ENCODE measurements at regions not wholly inside any gene's neighbourhood (a gene's known extent, or its start where the extent isn't known, plus 50 kb on each side); places are given as distances from the start of the nearest gene placed in this dataset.
"Not testable (repeated sequence)": the region's sequence is repeated elsewhere in the genome, so short reads cannot be mapped to it uniquely, and the experiment has no call there.

DNA sequence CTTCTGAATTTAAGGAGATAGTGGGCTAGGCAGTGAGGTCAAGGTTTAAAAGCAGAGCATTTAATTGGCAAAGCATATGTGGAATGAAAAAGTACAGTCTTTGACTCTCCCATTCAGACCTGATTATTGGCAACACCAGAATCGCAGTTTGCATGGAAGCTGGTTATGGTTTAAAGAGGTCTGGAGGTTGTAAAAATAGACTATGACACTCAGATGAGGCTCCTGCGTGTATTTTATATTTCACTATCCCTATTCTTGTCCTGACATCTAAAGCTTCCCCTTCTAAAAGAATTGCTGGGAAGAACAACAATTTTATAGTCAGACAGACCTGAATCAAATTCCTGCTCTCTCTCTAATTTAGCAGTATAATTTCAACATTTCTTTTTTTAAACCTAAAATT lies 302.9 kb downstream of the PCDH7 start:
- DNase-seq, result no peak

DNA sequence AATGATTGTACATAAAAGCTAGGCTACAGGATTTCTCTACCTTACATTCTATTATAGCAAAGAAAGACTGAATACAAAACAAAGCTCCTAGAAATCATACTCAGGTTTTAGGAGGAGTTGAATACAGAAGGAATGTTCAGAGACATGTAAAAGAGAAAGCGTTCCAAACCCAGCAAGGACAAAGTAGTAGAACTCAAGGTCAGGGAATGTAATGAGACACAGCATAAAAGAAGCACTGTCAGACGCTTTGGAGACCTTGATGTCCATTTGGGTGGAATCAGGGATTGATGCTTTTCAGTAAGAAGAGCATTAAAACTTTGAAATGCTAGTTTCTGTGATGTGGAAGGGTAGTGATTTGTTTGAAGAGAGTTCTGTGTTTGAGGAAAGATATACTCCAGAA lies 303.6 kb downstream of the PCDH7 start:
- no peak for DNase-seq

DNA sequence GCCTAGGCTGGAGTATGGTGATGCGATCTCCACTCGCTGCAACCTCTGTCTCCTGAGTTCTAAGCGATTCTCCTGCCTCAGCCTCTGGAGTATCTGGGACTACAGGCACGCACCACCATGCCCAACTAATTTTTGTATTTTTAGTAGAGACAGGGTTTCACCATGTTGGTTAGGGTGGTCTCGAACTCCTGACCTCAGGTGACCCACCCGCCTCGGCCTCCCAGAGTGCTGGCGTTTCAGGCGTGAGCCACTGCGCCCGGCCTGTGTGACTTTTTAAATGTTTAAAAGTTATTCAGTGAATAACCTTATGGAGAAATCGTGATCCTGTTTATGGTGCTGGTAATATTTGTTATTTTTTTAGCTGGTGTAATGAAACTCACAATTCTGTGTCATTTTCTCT lies 304.6 kb downstream of the PCDH7 start:
- DNase-seq, result not testable (repeated sequence)

DNA sequence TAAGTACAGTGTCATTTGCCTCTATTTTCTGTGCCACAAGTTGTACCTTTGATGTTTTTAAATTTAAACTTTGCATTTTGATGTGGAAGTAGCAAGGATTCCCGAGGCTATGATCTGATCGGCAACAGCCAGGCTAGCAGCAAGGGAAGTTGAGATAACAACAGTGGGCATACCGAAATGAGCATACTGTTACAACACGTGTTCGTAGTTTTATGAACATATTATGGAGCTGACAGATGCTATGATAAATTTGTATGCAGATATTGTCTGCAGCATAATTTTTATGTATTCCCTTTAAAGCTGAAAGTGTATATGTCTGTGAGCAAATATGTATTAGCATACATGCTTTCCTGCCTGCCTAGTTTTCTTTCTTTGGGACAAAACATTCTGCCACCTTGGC lies 306.1 kb downstream of the PCDH7 start:
- no peak for DNase-seq

DNA sequence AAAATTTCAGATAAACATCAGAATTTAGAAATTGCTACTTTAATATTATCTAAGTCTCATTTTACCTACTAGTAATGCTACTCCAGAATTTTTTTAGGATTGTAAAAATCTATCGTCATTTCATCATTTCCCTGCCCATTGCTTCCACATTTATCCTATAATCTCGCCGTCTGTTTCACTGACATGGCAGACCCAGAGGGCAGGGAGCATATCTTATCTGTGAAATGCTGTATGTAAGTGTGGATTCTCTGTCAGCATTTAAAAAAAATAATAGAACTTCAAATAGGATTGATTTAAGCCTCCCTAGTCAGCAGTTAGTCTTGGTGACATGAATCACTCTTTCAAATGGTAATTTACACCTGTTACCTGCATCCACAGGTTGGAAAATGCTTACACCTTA lies 314.4 kb downstream of the PCDH7 start:
- no peak for DNase-seq

DNA sequence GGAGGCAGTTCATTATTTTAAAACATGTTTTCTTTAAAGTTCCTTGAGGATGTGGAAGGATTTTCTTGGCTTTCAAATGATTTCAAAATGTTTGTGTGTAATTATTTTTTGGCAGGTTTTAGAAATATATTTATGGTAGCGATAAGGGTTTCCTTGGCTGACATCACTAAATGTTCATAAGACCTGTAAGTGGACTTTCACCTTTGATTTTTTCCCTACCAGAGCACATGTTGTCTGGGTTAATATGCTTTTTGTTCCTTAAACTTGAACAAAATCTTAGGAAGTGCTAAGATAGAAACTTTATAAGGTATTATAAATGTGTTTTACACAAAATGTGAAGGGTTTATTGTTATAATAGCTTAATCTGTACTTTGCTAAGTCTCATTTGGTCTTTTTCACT lies 315.6 kb downstream of the PCDH7 start:
- no peak for DNase-seq

DNA sequence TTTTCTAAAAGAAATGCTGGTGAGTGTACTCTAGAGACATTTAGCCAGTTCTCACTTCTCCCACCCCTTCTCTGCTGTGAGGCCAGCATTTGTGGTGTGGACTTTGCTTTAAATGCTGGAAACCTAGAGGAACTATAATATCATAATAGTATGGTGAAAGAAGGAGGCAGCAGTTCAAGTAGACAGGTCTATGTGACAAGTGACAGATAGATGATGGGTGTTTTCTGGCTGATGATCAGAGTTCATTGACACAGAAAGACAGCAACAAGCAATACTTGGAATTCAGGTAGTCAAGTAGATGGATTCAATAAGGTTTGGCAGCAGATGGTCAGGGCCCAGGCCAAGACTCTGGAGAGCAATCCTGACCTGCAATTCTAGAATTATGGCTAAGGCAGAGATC lies 317.5 kb downstream of the PCDH7 start:
- DNase-seq, result no peak

DNA sequence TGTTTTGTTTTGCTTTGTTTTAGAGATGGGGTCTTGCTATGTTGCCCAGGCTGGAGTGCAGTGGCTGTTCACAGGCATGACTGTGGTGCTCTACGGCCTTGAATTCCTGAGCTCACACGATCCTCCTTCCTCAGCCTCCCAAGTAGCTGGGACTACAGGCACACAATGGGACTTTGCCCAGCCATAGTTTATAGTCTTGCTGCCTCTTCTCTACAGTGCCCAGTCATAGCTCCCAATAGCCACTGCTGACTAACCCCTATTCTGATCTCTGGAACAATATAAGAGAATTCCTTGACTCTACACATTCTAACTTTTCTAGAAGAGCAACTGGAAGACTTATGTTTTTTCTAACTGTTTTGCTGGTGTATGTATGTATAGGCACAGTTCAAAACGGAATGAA lies 319.2 kb downstream of the PCDH7 start:
- DNase-seq, result no peak

DNA sequence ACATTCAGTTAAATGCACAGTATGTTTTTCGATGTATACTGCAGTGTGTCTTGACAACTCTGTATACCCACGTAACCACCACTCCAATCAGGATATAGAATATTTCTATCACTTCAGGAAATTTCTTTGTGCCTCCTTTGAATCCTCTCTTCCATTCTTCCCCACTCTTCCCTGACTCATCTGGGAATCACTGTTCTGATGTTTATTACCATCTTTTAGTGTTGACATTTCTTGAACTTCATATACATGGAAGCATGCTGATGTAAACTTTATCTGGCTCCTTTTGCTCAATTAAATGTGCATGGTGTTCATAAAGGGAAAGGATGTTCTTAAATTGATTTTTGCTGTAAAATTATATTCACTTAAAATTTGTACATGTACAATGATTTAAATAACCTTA lies 319.9 kb downstream of the PCDH7 start:
- DNase-seq, result no peak

DNA sequence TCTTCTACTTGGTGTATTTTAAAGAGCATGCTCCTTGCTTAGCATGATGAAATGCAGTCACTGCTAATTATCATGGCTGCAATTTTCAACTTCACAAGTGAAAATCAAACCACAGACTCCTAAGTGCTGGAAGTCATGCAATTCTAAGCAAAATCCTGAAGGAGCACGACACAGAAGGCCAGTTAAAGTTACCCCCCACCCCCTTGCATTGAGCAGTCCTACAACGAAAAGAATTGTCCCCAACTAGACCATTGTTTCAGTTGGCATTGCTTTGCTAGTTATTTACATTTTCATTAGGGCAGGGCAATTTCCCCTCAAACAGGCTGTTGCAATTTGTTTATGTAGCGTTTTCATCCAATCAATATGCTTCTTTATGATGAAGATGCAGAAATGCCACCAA lies 321.2 kb downstream of the PCDH7 start:
- DNase-seq, result no peak

DNA sequence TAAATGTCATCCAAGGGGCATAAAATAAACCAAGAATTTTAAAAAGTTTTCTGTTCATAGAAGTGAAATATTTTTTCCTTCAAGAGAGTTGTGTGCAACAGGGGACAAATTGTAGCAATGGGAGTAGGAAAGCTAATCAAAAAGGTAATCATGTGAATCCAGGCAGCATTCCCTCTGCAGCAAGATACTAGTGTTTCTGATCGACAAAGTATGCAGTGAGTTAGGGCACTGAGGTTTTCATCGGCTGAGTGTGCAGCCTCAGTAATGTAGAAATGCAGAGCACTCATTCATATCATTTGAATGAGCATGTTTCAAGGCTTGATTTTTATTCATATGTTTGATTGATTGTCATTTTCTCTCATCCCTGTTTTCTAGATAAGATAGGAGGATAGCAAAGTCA lies 321.7 kb downstream of the PCDH7 start:
- DNase-seq, result no peak

DNA sequence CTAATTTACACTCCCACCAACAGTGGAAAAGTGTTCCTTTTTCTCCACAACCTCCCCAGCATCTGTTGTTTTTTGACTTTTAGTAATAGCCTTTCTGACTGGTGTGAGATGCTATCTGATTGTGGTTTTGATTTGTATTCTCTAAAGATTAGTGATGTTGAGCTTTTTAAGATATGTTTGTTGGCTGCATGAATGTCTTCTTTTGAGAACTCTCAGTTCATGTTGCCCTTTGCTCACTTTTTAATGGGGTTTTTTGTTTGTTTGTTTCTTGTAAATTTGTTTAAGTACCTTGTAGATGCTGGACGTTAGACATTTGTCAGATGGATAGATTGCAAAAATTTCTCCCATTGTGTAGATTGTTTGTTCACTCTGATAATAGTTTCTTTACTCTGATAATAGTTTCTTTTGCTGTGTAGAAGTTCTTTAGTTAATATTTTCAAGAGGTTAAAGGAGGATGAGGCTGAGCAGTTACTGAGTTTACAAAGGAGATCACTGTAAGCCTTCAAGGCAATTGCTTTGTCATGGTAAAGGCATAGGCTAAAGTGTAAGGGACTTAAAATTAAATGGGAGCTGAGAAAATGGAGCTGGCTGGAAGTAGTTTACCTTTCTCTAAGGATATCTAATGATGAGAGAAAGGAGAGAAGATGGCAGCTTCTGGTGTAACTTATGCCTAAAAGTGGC lies 323.4 kb downstream of the PCDH7 start:
- no peak for DNase-seq

DNA sequence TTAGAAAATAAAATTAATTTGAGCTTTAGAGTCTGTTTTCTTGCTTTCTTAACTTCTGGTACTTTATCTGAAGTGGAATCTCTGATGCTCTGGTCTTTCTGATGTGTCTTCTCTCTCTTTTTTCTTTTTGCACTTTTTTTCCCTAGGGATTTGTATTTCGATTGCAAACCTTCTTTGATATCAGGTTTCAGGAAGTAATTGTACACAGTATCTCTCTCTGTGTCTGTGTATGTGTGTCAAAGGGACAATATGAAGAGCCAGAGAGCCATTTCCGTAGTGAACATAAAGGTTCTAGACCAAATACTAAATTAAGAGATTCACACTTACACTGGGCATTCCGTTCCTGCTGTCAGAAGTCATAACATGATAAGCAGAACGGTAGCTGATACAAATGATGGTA lies 325.0 kb downstream of the PCDH7 start:
- DNase-seq, result no peak

DNA sequence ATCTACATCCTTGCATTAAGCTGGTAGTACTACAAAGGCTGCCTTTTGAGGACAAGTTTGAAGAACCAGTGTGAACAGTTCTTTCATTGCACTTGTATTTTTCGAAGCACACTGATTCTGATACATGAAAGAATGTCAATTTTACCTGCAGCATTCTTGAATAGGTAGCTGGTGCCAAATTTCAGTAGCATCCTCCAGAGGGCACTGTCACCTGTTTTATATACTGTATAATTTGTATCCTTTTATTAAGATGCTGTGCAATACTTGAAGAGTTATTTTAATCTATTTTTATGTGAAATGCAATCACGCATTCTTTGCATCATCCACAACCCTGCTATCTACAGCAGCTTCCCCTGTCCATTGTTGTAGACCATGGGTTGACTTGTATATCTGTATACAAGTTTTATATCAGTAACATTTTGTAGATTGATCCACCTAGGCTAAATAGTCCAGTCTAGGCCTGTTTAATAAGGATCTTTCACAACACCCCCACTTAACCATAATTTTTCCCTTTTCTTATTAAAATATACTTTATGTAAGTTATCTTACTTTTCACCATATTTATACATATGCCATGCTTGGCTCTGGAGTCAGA lies 325.7 kb downstream of the PCDH7 start:
- peak; percentile 46 for DNase-seq

DNA sequence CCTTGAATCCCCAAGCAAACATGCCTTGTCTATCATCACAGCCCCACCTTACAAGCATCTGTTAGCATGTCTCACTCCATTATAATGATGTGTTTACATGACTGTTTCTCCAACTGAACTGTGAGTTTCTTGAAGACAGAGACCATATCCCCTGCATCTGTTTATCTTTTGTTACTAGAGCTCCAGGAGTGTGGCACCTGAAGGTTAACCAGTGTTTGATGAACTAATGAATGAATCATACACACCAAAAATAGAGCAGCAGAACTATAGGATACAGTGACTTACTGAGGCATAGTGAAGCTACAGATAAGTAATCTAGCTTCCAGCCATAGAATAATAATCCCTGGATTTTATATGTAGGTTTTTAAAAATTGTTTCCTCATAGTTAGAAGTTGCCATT lies 331.0 kb downstream of the PCDH7 start:
- DNase-seq, result no peak

DNA sequence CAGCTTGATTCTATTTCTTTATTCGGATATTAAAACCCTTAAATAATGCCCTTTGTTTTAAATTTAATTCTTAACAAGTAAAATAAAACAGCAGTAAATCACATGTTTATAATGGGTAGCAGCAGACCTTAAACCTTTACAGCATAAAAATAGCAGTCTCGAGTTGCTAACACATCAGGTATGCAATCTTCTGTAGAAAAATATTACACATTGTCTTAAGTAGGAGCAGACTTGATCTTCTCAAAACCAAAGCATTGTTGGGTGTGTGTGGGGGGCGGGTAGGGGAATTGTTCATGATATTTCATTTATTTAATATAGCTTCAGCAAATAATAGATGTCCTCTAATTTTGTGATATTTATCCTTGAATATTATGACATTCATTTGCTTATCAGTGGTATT lies 331.4 kb downstream of the PCDH7 start:
- DNase-seq, result no peak

DNA sequence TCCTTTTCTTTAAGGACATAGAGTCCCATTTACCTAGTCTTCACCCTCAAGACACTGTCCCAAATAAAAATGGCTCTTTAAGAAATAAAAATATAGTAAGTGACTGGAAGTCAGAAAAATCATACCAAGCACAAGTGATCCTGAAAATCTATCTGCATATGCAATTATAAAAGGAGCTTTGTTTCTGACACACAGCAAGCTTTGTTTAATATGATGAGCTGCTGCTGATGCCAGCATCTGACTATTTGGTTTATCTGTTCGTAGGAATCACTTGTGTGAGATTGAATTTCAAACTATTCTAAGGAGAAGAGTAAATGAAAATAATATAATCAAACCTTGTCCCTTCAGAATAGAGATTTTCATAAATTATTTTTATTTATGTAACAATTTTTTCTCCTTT lies 332.4 kb downstream of the PCDH7 start:
- no peak for DNase-seq

DNA sequence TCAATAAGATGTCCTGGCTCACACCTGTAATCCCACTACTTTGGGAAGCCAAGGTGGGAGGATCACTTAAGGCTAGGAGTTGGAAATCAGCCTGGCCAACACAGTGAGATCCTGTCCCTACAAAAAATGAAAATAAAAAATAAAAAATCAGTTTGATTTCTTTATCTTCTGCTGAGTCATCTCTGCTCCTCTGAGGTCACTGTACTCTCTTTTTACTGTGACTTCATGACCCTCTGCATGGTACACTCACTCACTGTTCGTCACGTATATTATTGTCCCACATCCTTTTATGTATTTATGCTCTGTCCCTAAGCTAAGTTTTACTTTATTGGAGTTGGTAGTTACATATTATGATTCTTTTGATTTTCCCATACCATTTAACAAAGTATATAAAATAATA lies 333.3 kb downstream of the PCDH7 start:
- DNase-seq, result no peak

DNA sequence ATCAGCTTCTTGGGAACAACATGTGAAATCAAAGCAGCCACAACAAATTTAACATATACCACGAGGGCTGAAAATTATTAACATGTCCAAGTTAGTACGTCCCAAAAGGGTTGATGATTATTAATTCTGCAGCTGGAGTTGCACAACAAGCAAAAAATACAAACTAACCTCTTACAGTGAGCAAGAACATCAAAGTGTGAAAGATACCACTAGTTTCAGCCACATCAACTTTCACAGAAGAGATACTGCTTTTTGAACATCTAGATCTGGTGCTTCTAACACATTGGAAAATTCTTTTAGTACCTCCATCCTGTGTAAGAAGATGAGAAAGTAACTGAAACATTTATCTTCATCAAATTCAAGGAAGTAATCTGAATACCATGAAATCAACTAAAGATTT lies 334.1 kb downstream of the PCDH7 start:
- DNase-seq, result no peak

DNA sequence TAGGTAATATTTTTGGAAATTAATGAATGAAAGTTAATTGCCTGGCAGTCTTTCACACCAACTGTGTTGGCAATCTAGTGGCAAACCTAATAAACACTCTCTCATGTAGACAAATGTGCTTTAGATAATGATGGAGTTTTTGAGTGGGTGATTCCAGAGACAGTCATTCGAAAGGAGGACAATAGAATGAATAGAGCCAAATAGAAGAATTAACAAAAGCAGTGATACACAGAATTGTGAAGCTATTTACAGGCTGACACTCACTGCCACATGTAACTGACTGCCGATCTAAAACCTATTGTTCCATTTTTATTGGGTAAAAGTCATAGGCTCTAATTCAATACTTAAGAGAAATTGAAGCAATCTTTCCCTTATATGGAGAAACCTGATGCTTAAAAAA lies 338.5 kb downstream of the PCDH7 start:
- DNase-seq, result no peak

DNA sequence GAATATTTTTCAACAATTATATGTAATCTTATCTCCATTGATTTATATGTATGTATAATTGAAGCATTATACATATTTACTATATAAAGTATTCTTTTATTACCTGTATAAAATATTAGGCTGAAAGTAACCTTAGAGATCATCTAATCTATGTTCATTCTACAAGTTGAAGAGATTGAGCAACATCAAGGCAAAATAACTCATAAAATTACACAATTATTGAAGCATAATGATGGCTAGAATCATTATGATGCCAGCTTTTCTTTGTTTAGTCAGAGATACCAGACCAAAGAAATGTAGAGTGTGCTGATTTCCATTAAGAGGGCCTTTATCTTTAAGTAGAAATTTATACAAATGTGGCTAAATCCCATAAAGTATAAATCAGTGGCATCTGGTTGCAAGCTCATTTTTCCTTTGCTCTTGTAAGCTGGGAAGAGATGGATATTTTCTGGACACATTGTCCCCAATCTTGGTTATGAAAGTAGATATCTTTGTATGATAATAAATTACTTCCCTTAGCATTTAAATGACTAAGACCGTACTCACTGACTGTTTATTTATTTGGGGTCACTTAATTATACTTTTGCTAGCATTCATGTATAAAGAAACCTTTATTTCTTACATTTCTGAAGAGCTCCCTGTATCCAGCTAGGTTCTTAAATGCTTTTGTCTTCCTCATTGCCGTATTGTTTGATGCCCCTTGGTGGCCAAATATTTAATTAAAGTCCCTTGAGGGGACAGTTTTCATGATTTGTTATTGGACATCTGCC lies 339.8 kb downstream of the PCDH7 start:
- no peak for DNase-seq

DNA sequence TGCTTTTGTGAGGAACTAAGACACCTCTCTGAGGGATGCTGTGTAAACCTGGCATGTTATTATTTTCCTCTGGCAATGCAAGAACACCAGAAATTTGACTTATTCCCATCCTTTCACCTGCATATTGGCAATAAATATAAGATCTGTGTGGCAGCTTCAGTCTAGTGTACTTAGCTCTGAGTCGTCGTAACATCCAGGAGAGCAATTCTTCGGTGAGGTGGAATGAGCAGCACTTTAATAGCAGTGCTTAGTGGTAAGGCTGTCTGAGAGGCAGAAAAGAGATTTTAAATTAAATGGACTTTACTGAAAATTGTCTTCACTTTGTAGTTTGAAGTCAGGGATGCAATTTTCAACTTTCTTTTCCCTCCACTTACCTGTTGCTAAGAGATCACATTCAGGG lies 344.9 kb downstream of the PCDH7 start:
- no peak for DNase-seq

DNA sequence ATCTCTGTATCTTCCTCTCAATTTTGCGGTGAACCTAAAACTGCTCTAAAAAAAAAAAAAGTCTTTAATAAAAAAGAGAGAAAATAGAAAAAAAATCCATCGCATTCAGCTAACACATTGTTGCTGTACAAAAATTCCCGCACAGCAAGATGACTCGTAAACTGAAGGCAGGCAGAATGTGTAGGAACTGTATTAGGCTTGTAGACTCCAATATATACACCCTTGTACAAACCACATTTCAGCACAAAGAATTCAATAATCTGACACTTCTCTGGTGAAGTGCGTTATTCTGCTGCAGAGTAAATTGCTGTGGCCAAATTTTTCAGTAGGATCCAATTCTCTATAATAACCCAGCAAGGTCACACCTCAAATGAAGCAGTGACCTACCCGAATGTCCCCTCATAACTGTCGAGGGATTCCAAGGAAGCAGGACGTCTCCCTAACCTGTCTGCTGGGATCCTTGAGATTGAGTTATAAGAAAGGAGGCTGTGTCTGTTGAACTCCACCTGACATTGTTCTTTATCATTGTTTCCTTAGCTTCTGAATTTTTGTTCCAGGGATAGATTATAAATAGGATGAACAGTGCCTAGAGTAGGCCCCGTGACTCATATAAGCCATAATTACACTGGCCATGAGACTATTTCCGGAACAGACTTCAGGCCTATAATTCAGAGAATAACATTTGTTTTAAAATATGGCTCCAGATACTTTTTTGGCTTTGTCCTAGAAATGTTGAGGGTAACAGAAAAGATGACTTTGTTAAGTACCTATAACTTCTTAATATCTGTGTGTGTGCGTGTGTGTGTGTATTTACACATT lies 348.3 kb downstream of the PCDH7 start:
- DNase-seq, result no peak

DNA sequence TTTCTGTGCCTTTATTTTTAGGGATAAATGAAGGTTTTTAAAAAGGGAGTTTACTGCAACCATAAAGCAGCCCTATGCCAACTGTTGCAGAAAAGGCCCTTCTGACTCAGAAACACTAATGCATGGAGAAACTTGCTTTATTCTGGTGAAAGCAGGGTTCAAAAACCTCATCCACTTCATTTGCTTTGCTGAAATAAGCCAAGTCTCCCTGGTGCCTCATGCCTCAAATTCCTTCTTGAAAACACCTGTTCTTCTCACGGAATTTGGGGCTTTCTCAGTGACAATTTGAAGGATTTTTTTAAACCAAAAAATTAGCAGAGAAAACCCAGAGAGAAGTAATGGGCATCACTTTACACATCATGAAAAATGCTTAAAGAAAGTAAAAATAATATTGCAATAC lies 349.0 kb downstream of the PCDH7 start:
- DNase-seq, result no peak
